HUES64 (cell line): ENCODE measurements at regions not wholly inside any gene's neighbourhood (a gene's known extent, or its start where the extent isn't known, plus 50 kb on each side); places are given as distances from the start of the nearest gene placed in this dataset.
"Not testable (repeated sequence)": the region's sequence is repeated elsewhere in the genome, so short reads cannot be mapped to it uniquely, and the experiment has no call there.

Experiments used
- H3K27ac ChIP-seq: 2 replicates; pipeline ENCODE4 v1.7.0; 2013; ENCODE audit warnings: low read depth, low read length, inconsistent platforms
- H3K27me3 ChIP-seq: 2 replicates; pipeline ENCODE4 v1.6.1; 2013; ENCODE audit warnings: mild to moderate bottlenecking, low read length; ENCODE audit not compliant: insufficient read depth
- H3K36me3 ChIP-seq: 2 replicates; pipeline ENCODE4 v1.6.1; 2013; ENCODE audit warnings: mild to moderate bottlenecking, low read length; ENCODE audit not compliant: insufficient read depth
- H3K4me1 ChIP-seq: 2 replicates; pipeline ENCODE4 v1.6.1; 2013; ENCODE audit warnings: mild to moderate bottlenecking, low read length, moderate library complexity; ENCODE audit not compliant: insufficient read depth
- H3K4me3 ChIP-seq: 2 replicates; pipeline ENCODE4 v1.5.1; 2013; ENCODE audit warnings: mild to moderate bottlenecking, low read length, moderate library complexity
- H3K9ac ChIP-seq: 2 replicates; pipeline ENCODE4 v1.6.1; 2013; ENCODE audit warnings: mild to moderate bottlenecking, low read depth, low read length
- H3K9me3 ChIP-seq: 2 replicates; pipeline ENCODE4 v1.6.1; 2013; ENCODE audit warnings: low read depth, low read length; ENCODE audit not compliant: insufficient read depth
- WGBS: fragments of 150-250, 120-280 bp; methylation state at CpG from one replicate; pipeline ENCODE4 v1.1.7; 2013; ENCODE audit warnings: missing lambda C conversion rate; 5-methylcytosine and 5-hydroxymethylcytosine counted together

GRCh38 chrX:50967736-50968135 is 57.2 kb downstream of the BMP15 start:
- Histone ChIP-seq H3K27me3 (no peaks in the 10 kb centered on the region), H3K27ac (no peak overlapping the region)
- WGBS = 97% methylated on average over 6 of the region's 6 CpGs

GRCh38 chrX:50968871-50969635 is 58.5 kb downstream of the BMP15 start:
- H3K27ac ChIP-seq, H3K36me3 ChIP-seq, H3K9ac ChIP-seq, H3K4me3 ChIP-seq, H3K9me3 ChIP-seq, H3K4me1 ChIP-seq, H3K27me3 ChIP-seq: not testable (repeated sequence)
- whole genome bisulfite sequencing = 96% methylated on average over 7 of the region's 7 CpGs

More at GRCh38 chrX:50967736-50968135, 57.2 kb downstream of the BMP15 start:
- Histone ChIP-seq H3K9me3 (no peaks in the 10 kb centered on the region), H3K9ac (no peak overlapping the region), H3K36me3 (no peaks in the 10 kb centered on the region), H3K4me1 (peaks cover 7% of the 10 kb centered on the region; the same call in 1 of the 2 replicates), H3K4me3 (no peak overlapping the region)

GRCh38 chrX:50971395-50971794 is 60.9 kb downstream of the BMP15 start:
- no peaks in the 10 kb centered on the region for H3K27me3 ChIP-seq
- 100% methylated on average over 1 of the region's 2 CpGs for WGBS
- peaks cover 6% of the 10 kb centered on the region; the same call in 1 of the 2 replicates for H3K4me1 ChIP-seq
- H3K27ac ChIP-seq = no peak overlapping the region
- no peak overlapping the region for H3K9ac ChIP-seq
- no peak overlapping the region for H3K4me3 ChIP-seq
- H3K36me3 ChIP-seq = no peaks in the 10 kb centered on the region
- H3K9me3 ChIP-seq = no peaks in the 10 kb centered on the region

DNA sequence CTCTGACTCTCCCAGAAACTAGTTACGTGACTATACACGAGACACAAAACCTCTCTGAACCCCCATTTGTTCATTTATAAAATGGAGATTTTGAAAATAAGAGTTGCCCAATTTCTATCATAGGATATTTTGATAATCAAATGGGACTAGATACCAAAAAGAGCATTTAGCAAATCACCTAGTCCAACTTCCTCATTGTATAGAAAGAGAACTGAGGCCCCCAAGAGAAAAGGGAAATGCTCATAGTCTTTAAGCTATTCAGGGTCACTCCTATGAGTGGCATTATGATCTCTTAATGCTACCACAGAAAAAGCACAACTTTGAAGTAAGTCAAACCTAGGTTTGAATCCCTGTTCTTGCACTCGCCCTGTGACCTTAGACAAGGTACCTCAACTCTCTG is 62.7 kb downstream of the BMP15 start:
- no peak overlapping the region for H3K27ac ChIP-seq
- H3K27me3 ChIP-seq = no peaks in the 10 kb centered on the region
- WGBS = 75% methylated on average over 1 of the region's 3 CpGs
- no peaks in the 10 kb centered on the region for H3K4me1 ChIP-seq
- no peak overlapping the region for H3K9ac ChIP-seq
- H3K9me3 ChIP-seq = no peaks in the 10 kb centered on the region
- no peaks in the 10 kb centered on the region for H3K36me3 ChIP-seq
- no peak overlapping the region for H3K4me3 ChIP-seq

GRCh38 chrX:50978920-50979682 is 68.6 kb downstream of the BMP15 start:
- no peaks in the 10 kb centered on the region for H3K9me3 ChIP-seq
- H3K36me3 ChIP-seq = no peaks in the 10 kb centered on the region
- no peak overlapping the region for H3K27ac ChIP-seq
- H3K4me3 ChIP-seq = no peak overlapping the region
- H3K9ac ChIP-seq = no peak overlapping the region
- WGBS = 81% methylated on average over 13 of the region's 13 CpGs
- peaks cover 8% of the 10 kb centered on the region for H3K4me1 ChIP-seq
- no peaks in the 10 kb centered on the region for H3K27me3 ChIP-seq

GRCh38 chrX:50980251-50980650 is 69.7 kb downstream of the BMP15 start:
- Histone ChIP-seq H3K9me3 (no peaks in the 10 kb centered on the region), H3K27me3 (no peaks in the 10 kb centered on the region), H3K36me3 (no peaks in the 10 kb centered on the region), H3K27ac (no peak overlapping the region), H3K4me3 (no peak overlapping the region), H3K4me1 (peaks cover 8% of the 10 kb centered on the region), H3K9ac (no peak overlapping the region)
- 75% methylated on average over 3 of the region's 3 CpGs for WGBS

DNA sequence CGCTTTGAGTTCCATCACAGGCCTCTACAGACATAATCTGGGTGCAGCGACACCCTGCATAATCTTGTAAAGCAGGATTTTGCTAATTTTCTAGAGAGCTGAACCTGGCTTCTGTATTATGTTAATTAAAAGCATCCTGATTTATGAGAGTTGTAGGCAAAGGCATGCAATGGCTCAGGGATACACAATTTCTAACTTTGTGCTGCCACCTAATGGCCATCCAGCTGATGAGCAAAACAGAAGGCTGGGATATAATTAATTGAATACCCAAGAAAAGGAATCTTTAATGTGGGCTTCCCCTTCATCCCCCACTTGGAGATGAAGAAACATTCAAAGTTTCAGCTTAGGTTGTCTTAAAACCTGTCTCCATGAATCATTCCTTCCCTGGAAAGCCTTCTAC is 78.1 kb downstream of the BMP15 start:
- Histone ChIP-seq H3K9me3 (no peaks in the 10 kb centered on the region), H3K4me1 (no peaks in the 10 kb centered on the region), H3K27me3 (no peaks in the 10 kb centered on the region), H3K36me3 (no peaks in the 10 kb centered on the region), H3K9ac (no peak overlapping the region), H3K27ac (no peak overlapping the region), H3K4me3 (no peak overlapping the region)
- WGBS = 61% methylated on average over 2 of the region's 2 CpGs

- WGBS = no CpG with 5 or more reads among the region's 4 CpGs
Observed at GRCh38 chrX:50996930-50997329, 86.4 kb downstream of the BMP15 start.

GRCh38 chrX:51000384-51000783 is 89.8 kb downstream of the BMP15 start:
- not testable (repeated sequence) for H3K27ac ChIP-seq, H3K4me3 ChIP-seq, H3K9me3 ChIP-seq, H3K36me3 ChIP-seq, H3K4me1 ChIP-seq, H3K27me3 ChIP-seq, H3K9ac ChIP-seq
- WGBS = no CpG with 5 or more reads among the region's 4 CpGs

More at GRCh38 chrX:50996930-50997329, 86.4 kb downstream of the BMP15 start:
- no peak overlapping the region for H3K27ac ChIP-seq
- no peaks in the 10 kb centered on the region for H3K27me3 ChIP-seq
- no peak overlapping the region for H3K4me3 ChIP-seq
- no peak overlapping the region for H3K9ac ChIP-seq
- H3K4me1 ChIP-seq = no peaks in the 10 kb centered on the region
- H3K9me3 ChIP-seq = no peaks in the 10 kb centered on the region
- H3K36me3 ChIP-seq = no peaks in the 10 kb centered on the region

- H3K9me3 ChIP-seq, H3K4me1 ChIP-seq, H3K4me3 ChIP-seq, H3K27me3 ChIP-seq, H3K27ac ChIP-seq, H3K9ac ChIP-seq, H3K36me3 ChIP-seq: not testable (repeated sequence)
- WGBS = 85% methylated on average over 11 of the region's 11 CpGs
Observed at GRCh38 chrX:51001733-51002632, 91.4 kb downstream of the BMP15 start.

- no peak overlapping the region for H3K4me3 ChIP-seq
- no peaks in the 10 kb centered on the region for H3K27me3 ChIP-seq
- H3K27ac ChIP-seq = no peak overlapping the region
- H3K9me3 ChIP-seq = no peaks in the 10 kb centered on the region
- H3K36me3 ChIP-seq = no peaks in the 10 kb centered on the region
- H3K9ac ChIP-seq = no peak overlapping the region
- no peaks in the 10 kb centered on the region for H3K4me1 ChIP-seq
Observed at GRCh38 chrX:51006064-51006463, 95.5 kb downstream of the BMP15 start.
